Nucleus accumbens (tissue), 56 donors: ENCODE measurements at regions not wholly inside any gene's neighbourhood (a gene's known extent, or its start where the extent isn't known, plus 50 kb on each side); places are given as distances from the start of the nearest gene placed in this dataset.
"Not testable (repeated sequence)": the region's sequence is repeated elsewhere in the genome, so short reads cannot be mapped to it uniquely, and the experiment has no call there.

Experiments
- DNase-seq, 56 donors: peaks; one replicate each; lab custom pipeline; 2025; lab: John Stamatoyannopoulos, UW

- DNase-seq: no peak
These were observed 1556.6 kb upstream of the PRR20A start for GRCh38 chr13:55583953-55584593.

- DNase-seq: no peak
These were observed 1537.9 kb upstream of the PRR20A start for GRCh38 chr13:55602784-55603183.

- DNase-seq: no peak
These were observed 1534.6 kb upstream of the PRR20A start for GRCh38 chr13:55606045-55606665.

GRCh38 chr13:55613429-55614187 lies 1527.1 kb upstream of the PRR20A start:
- no peak for DNase-seq

- DNase-seq: no peak
These were observed 1525.6 kb upstream of the PRR20A start for GRCh38 chr13:55615081-55615480.

- no peak for DNase-seq
These were observed 1523.5 kb upstream of the PRR20A start for GRCh38 chr13:55617241-55617640.

GRCh38 chr13:55627221-55627620 lies 1513.5 kb upstream of the PRR20A start:
- no peak for DNase-seq

GRCh38 chr13:55632402-55632801 lies 1508.3 kb upstream of the PRR20A start:
- DNase-seq: no peak

- DNase-seq: no peak
These were observed 1491.2 kb upstream of the PRR20A start for GRCh38 chr13:55649485-55649884.

GRCh38 chr13:55652657-55653056 lies 1488.1 kb upstream of the PRR20A start:
- DNase-seq: no peak

GRCh38 chr13:55653497-55653896 lies 1487.2 kb upstream of the PRR20A start:
- DNase-seq: no peak

- no peak for DNase-seq
These were observed 1486.5 kb upstream of the PRR20A start for GRCh38 chr13:55654243-55654642.

GRCh38 chr13:55660264-55660663 lies 1480.5 kb upstream of the PRR20A start:
- DNase-seq: not testable (repeated sequence)

GRCh38 chr13:55660851-55661250 lies 1479.9 kb upstream of the PRR20A start:
- DNase-seq: no peak

GRCh38 chr13:55661505-55661904 lies 1479.2 kb upstream of the PRR20A start:
- no peak for DNase-seq

- DNase-seq: no peak
These were observed 1476.5 kb upstream of the PRR20A start for GRCh38 chr13:55664178-55664577.

- no peak for DNase-seq
These were observed 1471.7 kb upstream of the PRR20A start for GRCh38 chr13:55669051-55669450.

- no peak for DNase-seq
These were observed 1466.8 kb upstream of the PRR20A start for GRCh38 chr13:55673910-55674309.

- DNase-seq: no peak
These were observed 1457.9 kb upstream of the PRR20A start for GRCh38 chr13:55682776-55683175.

- no peak for DNase-seq
These were observed 1435.2 kb upstream of the PRR20A start for GRCh38 chr13:55705526-55705925.

- no peak for DNase-seq
These were observed 1434.7 kb upstream of the PRR20A start for GRCh38 chr13:55705971-55706370.

- DNase-seq: no peak
These were observed 1426.6 kb upstream of the PRR20A start for GRCh38 chr13:55714120-55714519.
